Endothelial cell of hepatic sinusoid (primary cell): ENCODE measurements at regions not wholly inside any gene's neighbourhood (a gene's known extent, or its start where the extent isn't known, plus 50 kb on each side); places are given as distances from the start of the nearest gene placed in this dataset.

Source experiments
- in situ Hi-C: cut with HindIII; loops from 2 replicates; pipeline ENCODE4 v1.10.0; 2017; ENCODE audit warnings: low sequenced_read_pairs

GRCh38 chr4:162241857-162242256 is 78.1 kb upstream of the FSTL5 start:
- in situ Hi-C loops = no loop called here

- in situ Hi-C loops = no loop called here
Measured at GRCh38 chr4:162239992-162240769, 76.4 kb upstream of the FSTL5 start.

GRCh38 chr4:162237676-162238075 is 73.9 kb upstream of the FSTL5 start:
- in situ Hi-C loops = no loop called here

- in situ Hi-C loops = no loop called here
Measured at GRCh38 chr4:162234595-162234994, 70.8 kb upstream of the FSTL5 start.

- in situ Hi-C loops = no loop called here
Measured at GRCh38 chr4:162232349-162232748, 68.5 kb upstream of the FSTL5 start.

- in situ Hi-C loops = no loop called here
Measured at GRCh38 chr4:162229670-162230069, 65.9 kb upstream of the FSTL5 start.

- in situ Hi-C loops = no loop called here
Measured at GRCh38 chr4:162221148-162221547, 57.3 kb upstream of the FSTL5 start.
